ENCODE measurements at regions not wholly inside any gene's neighbourhood (a gene's known extent, or its start where the extent isn't known, plus 50 kb on each side); places are given as distances from the start of the nearest gene placed in this dataset.

- TF ChIP-seq, protein P1, sequence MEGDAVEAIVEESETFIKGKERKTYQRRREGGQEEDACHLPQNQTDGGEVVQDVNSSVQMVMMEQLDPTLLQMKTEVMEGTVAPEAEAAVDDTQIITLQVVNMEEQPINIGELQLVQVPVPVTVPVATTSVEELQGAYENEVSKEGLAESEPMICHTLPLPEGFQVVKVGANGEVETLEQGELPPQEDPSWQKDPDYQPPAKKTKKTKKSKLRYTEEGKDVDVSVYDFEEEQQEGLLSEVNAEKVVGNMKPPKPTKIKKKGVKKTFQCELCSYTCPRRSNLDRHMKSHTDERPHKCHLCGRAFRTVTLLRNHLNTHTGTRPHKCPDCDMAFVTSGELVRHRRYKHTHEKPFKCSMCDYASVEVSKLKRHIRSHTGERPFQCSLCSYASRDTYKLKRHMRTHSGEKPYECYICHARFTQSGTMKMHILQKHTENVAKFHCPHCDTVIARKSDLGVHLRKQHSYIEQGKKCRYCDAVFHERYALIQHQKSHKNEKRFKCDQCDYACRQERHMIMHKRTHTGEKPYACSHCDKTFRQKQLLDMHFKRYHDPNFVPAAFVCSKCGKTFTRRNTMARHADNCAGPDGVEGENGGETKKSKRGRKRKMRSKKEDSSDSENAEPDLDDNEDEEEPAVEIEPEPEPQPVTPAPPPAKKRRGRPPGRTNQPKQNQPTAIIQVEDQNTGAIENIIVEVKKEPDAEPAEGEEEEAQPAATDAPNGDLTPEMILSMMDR (IDR thresholded peaks at IDR 0.05; ENCODE audit: poor library complexity), result no peak
- TF ChIP-seq EZH2 (IDR thresholded peaks at IDR 0.05; ENCODE audit: borderline replicate concordance), result no peak
These were observed 122.2 kb downstream of the QPCT start for GRCh38 chr2:37466533-37467222.
